ENCODE measurements at regions not wholly inside any gene's neighbourhood (a gene's known extent, or its start where the extent isn't known, plus 50 kb on each side); places are given as distances from the start of the nearest gene placed in this dataset.

DNA sequence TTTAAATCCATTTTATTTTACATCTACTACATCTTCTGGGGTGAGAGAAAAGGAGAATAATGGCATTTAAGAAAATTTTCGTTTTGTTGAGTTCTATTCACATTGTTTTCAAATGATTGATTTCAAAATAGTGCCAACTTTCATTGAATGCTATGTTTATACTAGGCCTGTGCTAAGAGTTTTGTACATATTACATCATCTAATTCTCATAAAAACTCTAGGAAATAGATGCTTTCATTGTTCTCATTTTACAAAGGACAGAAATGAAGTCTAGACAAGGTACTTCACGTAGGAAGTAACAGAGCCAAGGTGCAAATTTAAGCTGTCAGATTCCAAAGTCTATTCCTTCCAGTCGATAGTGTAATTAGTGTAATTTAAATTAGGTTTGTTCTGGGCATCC, 402.8 kb upstream of the UBE2E3 start:
- TF ChIP-seq, protein P1, sequence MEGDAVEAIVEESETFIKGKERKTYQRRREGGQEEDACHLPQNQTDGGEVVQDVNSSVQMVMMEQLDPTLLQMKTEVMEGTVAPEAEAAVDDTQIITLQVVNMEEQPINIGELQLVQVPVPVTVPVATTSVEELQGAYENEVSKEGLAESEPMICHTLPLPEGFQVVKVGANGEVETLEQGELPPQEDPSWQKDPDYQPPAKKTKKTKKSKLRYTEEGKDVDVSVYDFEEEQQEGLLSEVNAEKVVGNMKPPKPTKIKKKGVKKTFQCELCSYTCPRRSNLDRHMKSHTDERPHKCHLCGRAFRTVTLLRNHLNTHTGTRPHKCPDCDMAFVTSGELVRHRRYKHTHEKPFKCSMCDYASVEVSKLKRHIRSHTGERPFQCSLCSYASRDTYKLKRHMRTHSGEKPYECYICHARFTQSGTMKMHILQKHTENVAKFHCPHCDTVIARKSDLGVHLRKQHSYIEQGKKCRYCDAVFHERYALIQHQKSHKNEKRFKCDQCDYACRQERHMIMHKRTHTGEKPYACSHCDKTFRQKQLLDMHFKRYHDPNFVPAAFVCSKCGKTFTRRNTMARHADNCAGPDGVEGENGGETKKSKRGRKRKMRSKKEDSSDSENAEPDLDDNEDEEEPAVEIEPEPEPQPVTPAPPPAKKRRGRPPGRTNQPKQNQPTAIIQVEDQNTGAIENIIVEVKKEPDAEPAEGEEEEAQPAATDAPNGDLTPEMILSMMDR (conservative IDR thresholded peaks at IDR 0.05 in 1 of 2, IDR thresholded peaks at IDR 0.05 in 1 of 2; ENCODE audit: extremely low read depth in 1 of 2, insufficient read depth in 1 of 2, low read depth in 1 of 2, low read length in 2 of 2), result no peak
- no peak for TF ChIP-seq EZH2 (IDR thresholded peaks at IDR 0.05; ENCODE audit: borderline replicate concordance, low read length)

Data from mammary epithelial cell (primary cell).